ENCODE measurements at regions not wholly inside any gene's neighbourhood (a gene's known extent, or its start where the extent isn't known, plus 50 kb on each side); places are given as distances from the start of the nearest gene placed in this dataset.

DNA sequence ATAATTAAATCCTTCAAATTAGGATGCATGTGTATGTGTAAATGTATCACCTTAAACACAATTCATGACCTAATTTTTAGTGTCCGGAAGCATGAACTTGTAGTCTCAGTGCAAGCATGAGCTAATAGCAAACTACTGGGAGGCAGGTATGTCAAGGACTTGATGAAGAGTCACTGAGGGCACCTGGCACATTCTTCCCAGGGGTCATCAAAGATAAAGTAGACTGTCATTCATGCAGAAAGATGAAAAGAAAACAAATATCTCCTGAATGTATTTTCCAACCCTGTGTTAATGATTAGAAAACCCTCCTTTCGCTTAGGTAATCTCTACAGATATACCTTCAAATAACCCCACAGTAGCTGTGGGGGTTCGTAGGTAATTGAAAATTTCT is 234.9 kb downstream of the SOCS6 start:
- Histone ChIP-seq H3K4me3 (ENCODE audit: insufficient read length, low read depth) (no peak overlapping the region), H3K36me3 (ENCODE audit: insufficient read depth, insufficient read length, low read length) (no peaks in the 10 kb centered on the region), H3K9ac (ENCODE audit: insufficient read length, low read depth) (no peak overlapping the region), H3K4me1 (ENCODE audit: insufficient read depth, insufficient read length) (no peaks in the 10 kb centered on the region), H3K27me3 (ENCODE audit: insufficient read depth, insufficient read length) (no peaks in the 10 kb centered on the region), H3K9me3 (ENCODE audit: insufficient read depth, low read length) (no peaks in the 10 kb centered on the region)
- TF ChIP-seq YY1 (IDR thresholded peaks at IDR 0.05; ENCODE audit: insufficient read depth, insufficient read length) (no peak), SUZ12 (IDR thresholded peaks at IDR 0.05; ENCODE audit: extremely low read depth, insufficient read depth, insufficient read length) (no peak), ZNF274 (IDR thresholded peaks at IDR 0.05; ENCODE audit: low read depth, low read length) (no peak)
- no peak for DNase-seq (ENCODE audit: low read depth, low spot score)

DNA sequence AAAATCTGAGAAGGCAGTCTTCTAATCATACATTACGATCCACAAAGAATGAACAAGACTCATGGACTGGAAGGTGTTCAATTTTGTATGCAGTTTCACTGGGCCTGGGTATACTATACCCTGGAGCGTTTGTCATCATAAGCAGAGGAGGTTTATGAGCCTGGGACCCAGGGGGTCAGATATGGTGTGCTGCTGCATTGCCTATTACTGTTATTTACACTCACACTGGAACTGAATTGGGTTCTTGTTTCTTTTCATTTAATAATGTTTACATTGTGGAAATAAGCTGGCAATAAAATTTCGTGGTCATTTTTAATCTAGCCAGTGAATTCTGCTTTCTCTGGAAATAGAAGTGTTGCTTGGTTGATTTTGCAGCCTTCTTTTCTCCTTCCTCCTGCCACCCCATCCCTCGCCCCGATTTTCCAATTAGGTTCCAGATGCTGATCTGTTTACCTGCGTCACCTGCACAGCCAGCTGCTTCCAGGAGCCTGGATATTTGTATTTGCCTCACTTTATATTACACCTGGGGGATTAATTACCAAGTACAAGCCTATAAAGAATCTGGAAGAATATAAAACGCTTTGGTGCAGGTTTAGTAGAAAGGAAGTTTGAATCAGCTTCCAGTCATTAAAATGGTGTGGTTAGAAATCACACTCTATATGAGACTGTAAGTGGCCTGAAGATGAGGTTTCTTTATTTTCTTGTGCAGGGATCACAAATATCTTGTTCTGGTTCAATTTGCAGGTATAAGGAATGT is 234.4 kb downstream of the SOCS6 start:
- no peak for DNase-seq (ENCODE audit: low read depth, low spot score)

DNA sequence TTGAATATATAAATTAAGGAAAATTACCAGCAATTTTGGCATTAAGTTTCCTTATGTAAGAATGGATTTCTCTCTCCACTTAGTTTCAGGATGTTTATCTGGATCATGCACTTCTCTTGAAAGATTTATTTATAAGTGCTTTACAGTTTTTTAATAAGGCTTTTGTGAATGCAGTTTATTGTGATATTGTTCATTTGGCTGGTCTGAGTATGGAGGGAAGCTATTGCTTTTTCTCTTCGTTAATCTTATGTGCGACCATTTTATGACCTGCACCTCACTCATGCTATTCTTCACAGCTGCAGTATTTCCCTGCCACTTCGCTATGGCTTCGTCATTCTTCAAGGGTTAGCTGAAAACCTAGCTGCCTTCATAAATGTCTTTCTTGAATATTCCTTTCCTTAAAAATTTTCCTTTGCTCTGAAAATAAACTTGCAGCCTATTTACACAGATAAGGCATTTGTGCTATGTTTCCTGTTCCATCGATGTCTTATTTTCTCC is 233.4 kb downstream of the SOCS6 start:
- H3K27me3 ChIP-seq (ENCODE audit: insufficient read depth, insufficient read length) = no peaks in the 10 kb centered on the region
- H3K4me1 ChIP-seq (ENCODE audit: insufficient read depth, insufficient read length) = no peaks in the 10 kb centered on the region
- H3K9ac ChIP-seq (ENCODE audit: insufficient read length, low read depth) = no peak overlapping the region
- no peak for DNase-seq (ENCODE audit: low read depth, low spot score)
- H3K36me3 ChIP-seq (ENCODE audit: insufficient read depth, insufficient read length, low read length) = no peaks in the 10 kb centered on the region
- TF ChIP-seq YY1 (IDR thresholded peaks at IDR 0.05; ENCODE audit: insufficient read depth, insufficient read length) (no peak), SUZ12 (IDR thresholded peaks at IDR 0.05; ENCODE audit: extremely low read depth, insufficient read depth, insufficient read length) (no peak), ZNF274 (IDR thresholded peaks at IDR 0.05; ENCODE audit: low read depth, low read length) (no peak)
- no peak overlapping the region for H3K4me3 ChIP-seq (ENCODE audit: insufficient read length, low read depth)
- no peaks in the 10 kb centered on the region for H3K9me3 ChIP-seq (ENCODE audit: insufficient read depth, low read length)

More for the DNA sequence above, 234.4 kb downstream of the SOCS6 start:
- no peaks in the 10 kb centered on the region for H3K4me1 ChIP-seq (ENCODE audit: insufficient read depth, insufficient read length)
- TF ChIP-seq YY1 (IDR thresholded peaks at IDR 0.05; ENCODE audit: insufficient read depth, insufficient read length) = no peak
- no peak for TF ChIP-seq SUZ12 (IDR thresholded peaks at IDR 0.05; ENCODE audit: extremely low read depth, insufficient read depth, insufficient read length)
- TF ChIP-seq ZNF274 (IDR thresholded peaks at IDR 0.05; ENCODE audit: low read depth, low read length) = no peak
- no peak overlapping the region for H3K9ac ChIP-seq (ENCODE audit: insufficient read length, low read depth)
- H3K27me3 ChIP-seq (ENCODE audit: insufficient read depth, insufficient read length) = no peaks in the 10 kb centered on the region
- H3K9me3 ChIP-seq (ENCODE audit: insufficient read depth, low read length) = no peaks in the 10 kb centered on the region
- no peak overlapping the region for H3K4me3 ChIP-seq (ENCODE audit: insufficient read length, low read depth)
- H3K36me3 ChIP-seq (ENCODE audit: insufficient read depth, insufficient read length, low read length) = no peaks in the 10 kb centered on the region

DNA sequence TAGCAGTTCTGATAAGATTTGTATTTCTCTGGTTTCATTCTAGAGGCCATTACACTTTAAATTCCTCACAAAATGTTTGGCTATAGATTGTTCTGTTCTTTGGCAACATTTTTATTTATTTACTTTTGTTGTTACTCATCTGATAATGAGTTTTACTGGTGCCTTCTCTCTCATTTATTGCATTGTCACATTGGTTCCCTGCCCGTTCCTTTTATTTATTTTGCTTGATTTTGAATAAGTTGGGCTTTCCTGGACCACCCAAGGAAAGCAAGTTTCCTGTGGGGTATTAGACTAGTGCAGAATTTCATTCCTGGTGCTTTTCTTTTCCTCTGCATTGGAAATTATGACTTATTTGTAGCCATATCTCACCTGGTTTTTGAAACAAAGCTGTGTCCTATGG is 232.0 kb downstream of the SOCS6 start:
- H3K9ac ChIP-seq (ENCODE audit: insufficient read length, low read depth) = no peak overlapping the region
- H3K9me3 ChIP-seq (ENCODE audit: insufficient read depth, low read length) = no peaks in the 10 kb centered on the region
- no peaks in the 10 kb centered on the region for H3K4me1 ChIP-seq (ENCODE audit: insufficient read depth, insufficient read length)
- no peak overlapping the region for H3K4me3 ChIP-seq (ENCODE audit: insufficient read length, low read depth)
- H3K27me3 ChIP-seq (ENCODE audit: insufficient read depth, insufficient read length) = no peaks in the 10 kb centered on the region
- TF ChIP-seq SUZ12 (IDR thresholded peaks at IDR 0.05; ENCODE audit: extremely low read depth, insufficient read depth, insufficient read length) (no peak), ZNF274 (IDR thresholded peaks at IDR 0.05; ENCODE audit: low read depth, low read length) (no peak), YY1 (IDR thresholded peaks at IDR 0.05; ENCODE audit: insufficient read depth, insufficient read length) (no peak)
- DNase-seq (ENCODE audit: low read depth, low spot score) = no peak
- H3K36me3 ChIP-seq (ENCODE audit: insufficient read depth, insufficient read length, low read length) = no peaks in the 10 kb centered on the region

DNA sequence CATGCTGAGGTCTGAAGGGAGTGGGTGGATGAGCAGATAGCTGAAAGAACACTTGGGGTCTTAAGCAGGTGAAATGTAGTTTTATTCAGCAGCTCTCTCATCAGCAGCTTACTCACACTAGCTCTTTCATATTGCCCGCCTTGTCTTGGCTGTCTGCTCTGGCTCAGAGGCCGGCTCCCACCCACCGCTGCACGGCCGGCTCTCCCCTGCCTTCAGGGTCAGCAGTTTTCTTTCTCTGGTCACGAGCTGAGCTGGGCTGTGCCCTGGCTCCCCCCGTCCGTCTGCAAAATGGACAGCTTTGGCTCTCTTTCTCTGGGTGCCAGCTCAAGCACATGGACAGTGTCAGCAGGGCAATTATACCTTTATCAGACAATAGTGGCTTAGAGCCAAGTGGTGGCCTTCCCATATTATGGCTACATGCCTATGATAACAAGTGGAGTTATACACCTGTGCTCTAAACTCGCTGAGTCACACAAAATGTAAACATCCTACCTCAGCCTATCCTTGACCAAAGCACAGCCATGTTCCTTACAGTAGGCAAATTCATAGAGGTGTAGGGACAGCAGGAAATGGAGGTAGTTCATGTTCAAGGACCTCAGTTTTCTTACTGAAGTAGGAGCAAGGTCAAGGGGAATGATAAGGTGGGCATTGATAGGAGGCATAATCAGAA is 224.8 kb downstream of the SOCS6 start:
- Histone ChIP-seq H3K9ac (ENCODE audit: insufficient read length, low read depth) (no peak overlapping the region), H3K9me3 (ENCODE audit: insufficient read depth, low read length) (no peaks in the 10 kb centered on the region), H3K36me3 (ENCODE audit: insufficient read depth, insufficient read length, low read length) (no peaks in the 10 kb centered on the region), H3K4me1 (ENCODE audit: insufficient read depth, insufficient read length) (no peaks in the 10 kb centered on the region), H3K27me3 (ENCODE audit: insufficient read depth, insufficient read length) (no peaks in the 10 kb centered on the region), H3K4me3 (ENCODE audit: insufficient read length, low read depth) (no peak overlapping the region)
- DNase-seq (ENCODE audit: low read depth, low spot score) = no peak
- no peak for TF ChIP-seq SUZ12 (IDR thresholded peaks at IDR 0.05; ENCODE audit: extremely low read depth, insufficient read depth, insufficient read length)
- TF ChIP-seq YY1 (IDR thresholded peaks at IDR 0.05; ENCODE audit: insufficient read depth, insufficient read length) = no peak
- TF ChIP-seq ZNF274 (IDR thresholded peaks at IDR 0.05; ENCODE audit: low read depth, low read length) = no peak

DNA sequence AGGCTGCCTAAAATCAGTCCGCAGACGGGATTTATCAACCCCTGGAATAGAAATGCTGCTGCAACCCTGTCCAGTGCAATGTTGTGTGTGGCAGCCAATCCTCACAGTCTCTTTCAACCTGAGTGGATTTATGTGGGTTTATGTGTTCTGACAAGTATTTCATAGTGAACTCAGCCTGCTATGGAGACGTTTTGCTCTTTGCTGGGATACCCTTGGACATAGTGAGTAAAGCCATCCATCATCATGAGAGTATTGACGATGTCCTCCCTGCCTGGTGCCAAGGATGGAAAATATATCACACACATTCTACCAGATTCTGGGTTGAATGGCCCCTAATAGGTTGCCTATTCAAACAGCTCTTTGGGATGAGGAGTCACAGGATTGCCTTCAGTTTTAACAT is 219.1 kb downstream of the SOCS6 start:
- Histone ChIP-seq H3K4me1 (ENCODE audit: insufficient read depth, insufficient read length) (no peaks in the 10 kb centered on the region), H3K27me3 (ENCODE audit: insufficient read depth, insufficient read length) (no peaks in the 10 kb centered on the region), H3K36me3 (ENCODE audit: insufficient read depth, insufficient read length, low read length) (no peaks in the 10 kb centered on the region), H3K9ac (ENCODE audit: insufficient read length, low read depth) (no peak overlapping the region), H3K4me3 (ENCODE audit: insufficient read length, low read depth) (no peak overlapping the region), H3K9me3 (ENCODE audit: insufficient read depth, low read length) (no peaks in the 10 kb centered on the region)
- TF ChIP-seq ZNF274 (IDR thresholded peaks at IDR 0.05; ENCODE audit: low read depth, low read length) (no peak), SUZ12 (IDR thresholded peaks at IDR 0.05; ENCODE audit: extremely low read depth, insufficient read depth, insufficient read length) (no peak), YY1 (IDR thresholded peaks at IDR 0.05; ENCODE audit: insufficient read depth, insufficient read length) (no peak)
- no peak for DNase-seq (ENCODE audit: low read depth, low spot score)

DNA sequence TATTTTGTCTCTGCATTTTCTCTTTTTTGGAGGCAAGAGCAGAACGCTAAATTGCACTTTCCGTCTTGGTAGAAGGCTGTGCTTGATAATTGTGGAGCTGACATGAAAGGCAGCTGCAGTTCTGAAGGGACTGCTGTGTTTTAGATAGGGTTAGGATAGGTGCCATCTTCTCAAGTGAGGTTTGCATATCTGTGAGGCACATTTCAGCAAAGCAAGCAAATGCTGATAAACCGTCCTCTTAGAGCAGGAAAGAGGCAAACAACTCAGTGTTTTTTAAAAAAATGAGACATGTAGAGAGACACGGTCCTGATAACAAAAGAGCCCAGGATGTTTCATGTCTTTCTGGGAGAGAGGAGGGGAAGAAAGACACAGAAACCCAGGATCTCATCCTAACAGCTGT is 217.7 kb downstream of the SOCS6 start:
- no peaks in the 10 kb centered on the region for H3K4me1 ChIP-seq (ENCODE audit: insufficient read depth, insufficient read length)
- H3K9ac ChIP-seq (ENCODE audit: insufficient read length, low read depth) = no peak overlapping the region
- TF ChIP-seq SUZ12 (IDR thresholded peaks at IDR 0.05; ENCODE audit: extremely low read depth, insufficient read depth, insufficient read length) (no peak), ZNF274 (IDR thresholded peaks at IDR 0.05; ENCODE audit: low read depth, low read length) (no peak), YY1 (IDR thresholded peaks at IDR 0.05; ENCODE audit: insufficient read depth, insufficient read length) (no peak)
- H3K27me3 ChIP-seq (ENCODE audit: insufficient read depth, insufficient read length) = no peaks in the 10 kb centered on the region
- no peak overlapping the region for H3K4me3 ChIP-seq (ENCODE audit: insufficient read length, low read depth)
- no peaks in the 10 kb centered on the region for H3K36me3 ChIP-seq (ENCODE audit: insufficient read depth, insufficient read length, low read length)
- H3K9me3 ChIP-seq (ENCODE audit: insufficient read depth, low read length) = no peaks in the 10 kb centered on the region
- no peak for DNase-seq (ENCODE audit: low read depth, low spot score)
